ENCODE measurements at regions not wholly inside any gene's neighbourhood (a gene's known extent, or its start where the extent isn't known, plus 50 kb on each side); places are given as distances from the start of the nearest gene placed in this dataset.
"Not testable (repeated sequence)": the region's sequence is repeated elsewhere in the genome, so short reads cannot be mapped to it uniquely, and the experiment has no call there.

- no peak overlapping the region for H3K4me3 ChIP-seq (ENCODE audit: low read depth, low read length)
- TF ChIP-seq, protein P1, sequence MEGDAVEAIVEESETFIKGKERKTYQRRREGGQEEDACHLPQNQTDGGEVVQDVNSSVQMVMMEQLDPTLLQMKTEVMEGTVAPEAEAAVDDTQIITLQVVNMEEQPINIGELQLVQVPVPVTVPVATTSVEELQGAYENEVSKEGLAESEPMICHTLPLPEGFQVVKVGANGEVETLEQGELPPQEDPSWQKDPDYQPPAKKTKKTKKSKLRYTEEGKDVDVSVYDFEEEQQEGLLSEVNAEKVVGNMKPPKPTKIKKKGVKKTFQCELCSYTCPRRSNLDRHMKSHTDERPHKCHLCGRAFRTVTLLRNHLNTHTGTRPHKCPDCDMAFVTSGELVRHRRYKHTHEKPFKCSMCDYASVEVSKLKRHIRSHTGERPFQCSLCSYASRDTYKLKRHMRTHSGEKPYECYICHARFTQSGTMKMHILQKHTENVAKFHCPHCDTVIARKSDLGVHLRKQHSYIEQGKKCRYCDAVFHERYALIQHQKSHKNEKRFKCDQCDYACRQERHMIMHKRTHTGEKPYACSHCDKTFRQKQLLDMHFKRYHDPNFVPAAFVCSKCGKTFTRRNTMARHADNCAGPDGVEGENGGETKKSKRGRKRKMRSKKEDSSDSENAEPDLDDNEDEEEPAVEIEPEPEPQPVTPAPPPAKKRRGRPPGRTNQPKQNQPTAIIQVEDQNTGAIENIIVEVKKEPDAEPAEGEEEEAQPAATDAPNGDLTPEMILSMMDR (IDR thresholded peaks at IDR 0.05; ENCODE audit: insufficient read depth, low read length), result no peak
- no peak for DNase-seq (ENCODE audit: low read depth)
These were observed 1081.7 kb downstream of the NAALADL2 start for GRCh38 chr3:175940881-175941280.

GRCh38 chr3:175940243-175940642 lies 1081.1 kb downstream of the NAALADL2 start:
- TF ChIP-seq, protein P1 (IDR thresholded peaks at IDR 0.05; ENCODE audit: insufficient read depth, low read length), result no peak
- H3K4me3 ChIP-seq (ENCODE audit: low read depth, low read length), result no peak overlapping the region
- no peak for DNase-seq (ENCODE audit: low read depth)

DNA sequence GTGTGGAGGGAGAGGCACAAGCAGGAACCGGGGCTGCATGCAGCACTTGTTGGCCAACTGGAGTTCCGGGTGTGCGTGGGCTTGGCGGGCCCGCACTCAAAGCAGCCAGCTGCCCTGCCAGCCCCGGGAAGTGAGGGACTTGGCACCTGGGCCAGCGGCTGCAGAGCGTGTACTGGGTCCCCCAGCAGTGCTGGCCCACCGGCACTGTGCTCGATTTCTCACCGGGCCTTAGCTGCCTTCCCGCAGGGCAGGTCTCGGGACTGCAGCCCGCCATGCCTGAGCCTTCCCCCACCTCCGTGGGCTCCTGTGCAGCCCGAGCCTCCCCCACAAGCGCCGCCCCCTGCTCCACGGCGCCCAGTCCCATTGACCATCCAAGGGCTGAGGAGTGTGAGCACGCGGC lies 1078.2 kb downstream of the NAALADL2 start:
- DNase-seq (ENCODE audit: low read depth); H3K4me3 ChIP-seq (ENCODE audit: low read depth, low read length): not testable (repeated sequence)

DNA sequence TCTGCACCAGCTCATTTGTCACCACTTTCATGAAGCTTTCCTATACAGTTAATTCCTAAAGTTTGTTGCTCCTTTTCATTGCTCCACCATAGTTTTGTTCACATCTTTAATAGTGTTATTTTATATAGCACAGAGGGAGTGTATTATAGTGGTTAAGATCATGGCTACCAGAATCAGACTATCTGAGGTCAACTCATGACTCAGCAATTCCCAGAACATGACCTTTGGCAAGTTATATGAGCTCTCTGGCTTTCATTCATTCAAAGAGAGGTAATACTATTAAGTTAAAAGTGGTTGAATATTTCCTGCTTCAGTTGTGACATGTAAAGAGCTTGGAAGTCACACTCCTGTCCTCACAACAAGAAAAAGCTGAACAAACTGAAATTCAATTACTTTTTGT lies 1073.5 kb downstream of the NAALADL2 start:
- peak; percentile 14 for DNase-seq (ENCODE audit: low read depth)

GRCh38 chr3:175919133-175919532 lies 1060.0 kb downstream of the NAALADL2 start:
- no peak for DNase-seq (ENCODE audit: low read depth)
- H3K4me3 ChIP-seq (ENCODE audit: low read depth, low read length), result no peak overlapping the region
- TF ChIP-seq, protein P1 (IDR thresholded peaks at IDR 0.05; ENCODE audit: insufficient read depth, low read length), result no peak

More for the DNA sequence above, 1073.5 kb downstream of the NAALADL2 start:
- TF ChIP-seq, protein P1 (IDR thresholded peaks at IDR 0.05; ENCODE audit: insufficient read depth, low read length), result no peak
- no peak overlapping the region for H3K4me3 ChIP-seq (ENCODE audit: low read depth, low read length)

- TF ChIP-seq, protein P1 (IDR thresholded peaks at IDR 0.05; ENCODE audit: insufficient read depth, low read length), result no peak
- no peak overlapping the region for H3K4me3 ChIP-seq (ENCODE audit: low read depth, low read length)
- peak; percentile 14 for DNase-seq (ENCODE audit: low read depth)
These were observed 1057.2 kb downstream of the NAALADL2 start for GRCh38 chr3:175916191-175916934.

DNA sequence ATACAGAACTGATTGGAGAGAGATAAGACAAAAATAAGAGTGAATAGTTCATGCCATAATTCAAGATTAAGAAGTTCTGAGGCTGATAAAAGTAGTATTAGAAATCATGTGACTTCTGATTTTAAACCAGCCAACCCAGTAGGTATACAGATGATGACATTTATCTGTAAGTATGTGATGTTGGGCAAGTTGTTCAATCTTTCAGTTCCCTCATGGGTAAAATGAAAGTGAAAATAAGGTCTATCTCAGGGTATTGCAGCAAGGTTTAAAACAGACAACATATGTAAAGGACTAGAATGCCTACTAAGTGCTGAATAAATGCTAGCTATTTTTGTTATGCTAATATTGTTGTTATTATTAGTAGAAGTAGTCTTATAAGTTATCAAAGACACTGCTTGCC lies 1055.7 kb downstream of the NAALADL2 start:
- peak; percentile 7 for DNase-seq (ENCODE audit: low read depth)
- TF ChIP-seq, protein P1 (IDR thresholded peaks at IDR 0.05; ENCODE audit: insufficient read depth, low read length), result no peak
- no peak overlapping the region for H3K4me3 ChIP-seq (ENCODE audit: low read depth, low read length)
